ENCODE measurements at regions not wholly inside any gene's neighbourhood (a gene's known extent, or its start where the extent isn't known, plus 50 kb on each side); places are given as distances from the start of the nearest gene placed in this dataset.

- H3K4me3 ChIP-seq = no peak overlapping the region
- DNase-seq = no peak
- H3K9me3 ChIP-seq = peaks cover 0 to 45% (median 28%) of the 10 kb centered on the region in 8 donors
- H3K4me1 ChIP-seq = no peaks in the 10 kb centered on the region
- TF ChIP-seq, protein P1, sequence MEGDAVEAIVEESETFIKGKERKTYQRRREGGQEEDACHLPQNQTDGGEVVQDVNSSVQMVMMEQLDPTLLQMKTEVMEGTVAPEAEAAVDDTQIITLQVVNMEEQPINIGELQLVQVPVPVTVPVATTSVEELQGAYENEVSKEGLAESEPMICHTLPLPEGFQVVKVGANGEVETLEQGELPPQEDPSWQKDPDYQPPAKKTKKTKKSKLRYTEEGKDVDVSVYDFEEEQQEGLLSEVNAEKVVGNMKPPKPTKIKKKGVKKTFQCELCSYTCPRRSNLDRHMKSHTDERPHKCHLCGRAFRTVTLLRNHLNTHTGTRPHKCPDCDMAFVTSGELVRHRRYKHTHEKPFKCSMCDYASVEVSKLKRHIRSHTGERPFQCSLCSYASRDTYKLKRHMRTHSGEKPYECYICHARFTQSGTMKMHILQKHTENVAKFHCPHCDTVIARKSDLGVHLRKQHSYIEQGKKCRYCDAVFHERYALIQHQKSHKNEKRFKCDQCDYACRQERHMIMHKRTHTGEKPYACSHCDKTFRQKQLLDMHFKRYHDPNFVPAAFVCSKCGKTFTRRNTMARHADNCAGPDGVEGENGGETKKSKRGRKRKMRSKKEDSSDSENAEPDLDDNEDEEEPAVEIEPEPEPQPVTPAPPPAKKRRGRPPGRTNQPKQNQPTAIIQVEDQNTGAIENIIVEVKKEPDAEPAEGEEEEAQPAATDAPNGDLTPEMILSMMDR (IDR thresholded peaks at IDR 0.05 in 8 of 11, conservative IDR thresholded peaks at IDR 0.05 in 3 of 11) = no peak
- TF ChIP-seq POLR2AphosphoS5 (IDR thresholded peaks at IDR 0.05) = no peak
- no peak for TF ChIP-seq POLR2A (IDR thresholded peaks at IDR 0.05)
- no peaks in the 10 kb centered on the region for H3K27me3 ChIP-seq (replicated peaks in 1 of 7)
- intact Hi-C loops (cut with DNase I; ENCODE audit: low total_unique reads) = no loop called here
- H3K36me3 ChIP-seq = no peaks in the 10 kb centered on the region
- WGBS, 5 donors = 68 to 81% (median 77%) methylated on average over 5 of the region's 5 CpGs
- no peak overlapping the region for H3K27ac ChIP-seq
Measured at GRCh38 chr5:25963251-25964008, 1075.0 kb downstream of the CDH9 start.

DNA sequence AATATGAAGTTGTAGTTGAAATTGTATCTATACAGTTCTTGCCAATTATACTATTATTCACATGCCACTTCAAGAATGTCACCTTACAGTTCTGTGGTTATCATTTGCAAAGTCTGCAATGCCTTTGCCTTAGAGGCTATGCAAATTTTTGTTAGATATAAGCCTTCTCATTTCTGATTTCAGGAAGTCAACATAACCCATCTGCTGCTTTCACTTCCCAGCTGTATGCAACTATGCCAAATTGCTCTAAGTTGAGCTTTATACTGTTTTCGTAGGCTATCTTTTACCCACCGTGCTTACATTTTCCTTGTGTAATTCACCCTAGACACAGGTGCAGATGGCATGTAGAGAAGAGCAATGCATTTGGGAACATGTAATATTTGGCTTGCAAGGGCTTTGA lies 1083.0 kb downstream of the CDH9 start:
- 57 to 79% (median 71%) methylated on average over 2 of the region's 2 CpGs for WGBS, 5 donors
- Histone ChIP-seq H3K36me3 (no peaks in the 10 kb centered on the region), H3K27me3 (replicated peaks in 1 of 7) (no peaks in the 10 kb centered on the region), H3K4me1 (no peaks in the 10 kb centered on the region), H3K4me3 (no peak overlapping the region), H3K27ac (no peak overlapping the region), H3K9me3 (peaks cover 0 to 7% (median 2%) of the 10 kb centered on the region in 8 donors)
- no peak for DNase-seq
- TF ChIP-seq POLR2A (IDR thresholded peaks at IDR 0.05) (no peak), POLR2AphosphoS5 (IDR thresholded peaks at IDR 0.05) (no peak)
- TF ChIP-seq, protein P1 (IDR thresholded peaks at IDR 0.05 in 8 of 11, conservative IDR thresholded peaks at IDR 0.05 in 3 of 11) = no peak
- intact Hi-C loops (cut with DNase I; ENCODE audit: low total_unique reads) = no loop called here

DNA sequence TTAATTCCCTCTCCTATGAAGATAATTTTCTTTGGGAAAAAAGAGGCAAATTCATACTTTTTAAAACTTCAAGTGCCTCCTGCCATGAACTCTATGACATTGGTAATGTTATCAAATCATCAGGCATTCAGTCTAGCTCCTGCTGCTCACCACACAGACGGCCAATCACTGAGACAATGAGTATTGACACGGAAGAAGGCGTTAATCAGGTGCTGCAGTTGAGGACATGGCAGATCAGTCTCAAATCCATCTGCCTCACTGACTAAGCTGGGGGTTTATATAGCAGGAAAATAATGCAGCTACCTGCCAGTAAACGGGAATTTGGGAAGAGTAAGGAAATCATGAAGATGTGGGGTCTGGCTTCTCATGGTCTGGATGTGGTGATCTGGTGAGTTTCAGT lies 1087.7 kb downstream of the CDH9 start:
- Histone ChIP-seq H3K36me3 (no peaks in the 10 kb centered on the region), H3K4me1 (no peaks in the 10 kb centered on the region), H3K4me3 (no peak overlapping the region), H3K27ac (no peak overlapping the region), H3K27me3 (replicated peaks in 1 of 7) (no peaks in the 10 kb centered on the region), H3K9me3 (peaks cover 0 to 7% (median 0%) of the 10 kb centered on the region in 8 donors)
- 58 to 74% (median 70%) methylated on average over 4 of the region's 4 CpGs for WGBS, 5 donors
- intact Hi-C loops (cut with DNase I; ENCODE audit: low total_unique reads) = no loop called here
- TF ChIP-seq, protein P1 (IDR thresholded peaks at IDR 0.05 in 8 of 11, conservative IDR thresholded peaks at IDR 0.05 in 3 of 11) = no peak
- no peak for TF ChIP-seq POLR2A (IDR thresholded peaks at IDR 0.05)
- TF ChIP-seq POLR2AphosphoS5 (IDR thresholded peaks at IDR 0.05) = no peak
- DNase-seq = no peak

GRCh38 chr5:25948278-25948677 lies 1090.1 kb downstream of the CDH9 start:
- TF ChIP-seq POLR2A (IDR thresholded peaks at IDR 0.05) (no peak), POLR2AphosphoS5 (IDR thresholded peaks at IDR 0.05) (no peak)
- TF ChIP-seq, protein P1 (IDR thresholded peaks at IDR 0.05 in 8 of 11, conservative IDR thresholded peaks at IDR 0.05 in 3 of 11) = no peak
- no peaks in the 10 kb centered on the region for H3K27me3 ChIP-seq (replicated peaks in 1 of 7)
- DNase-seq = no peak
- WGBS, 5 donors = 86 to 95% (median 92%) methylated on average over 4 of the region's 4 CpGs
- no peak overlapping the region for H3K27ac ChIP-seq
- H3K4me1 ChIP-seq = no peaks in the 10 kb centered on the region
- no peak overlapping the region for H3K4me3 ChIP-seq
- intact Hi-C loops (cut with DNase I; ENCODE audit: low total_unique reads) = no loop called here
- peaks cover 0 to 6% (median 0%) of the 10 kb centered on the region in 8 donors for H3K9me3 ChIP-seq
- H3K36me3 ChIP-seq = no peaks in the 10 kb centered on the region

Data from spleen (tissue), 11 donors.